ENCODE measurements at regions not wholly inside any gene's neighbourhood (a gene's known extent, or its start where the extent isn't known, plus 50 kb on each side); places are given as distances from the start of the nearest gene placed in this dataset.

- Histone ChIP-seq H4K20me1 (replicated peaks; ENCODE audit: control insufficient read depth, extremely low read depth, insufficient read depth, low read length) (no peaks in the 10 kb centered on the region), H3K36me3 (ENCODE audit: control insufficient read depth in 2 of 2, extremely low read depth in 1 of 2, insufficient read depth in 2 of 2, low read length in 2 of 2) (no peaks in the 10 kb centered on the region), H3K79me2 (ENCODE audit: control insufficient read depth, insufficient read depth, low read length) (no peaks in the 10 kb centered on the region), H3K4me3 (replicated peaks in 1 of 3; ENCODE audit: insufficient read depth in 1 of 3, low read depth in 1 of 3, low read length in 3 of 3) (no peak overlapping the region), H3K27me3 (ENCODE audit: control insufficient read depth in 2 of 2, insufficient read depth in 2 of 2, low read length in 2 of 2) (no peaks in the 10 kb centered on the region), H2AFZ (ENCODE audit: low read depth, low read length) (no peak overlapping the region), H3K9ac (replicated peaks; ENCODE audit: extremely low read depth, insufficient read depth, low read length) (no peak overlapping the region), H3K27ac (ENCODE audit: insufficient read depth, low read depth, low read length) (no peak overlapping the region), H3K9me3 (replicated peaks; ENCODE audit: control insufficient read depth, insufficient read depth, low read length) (no peaks in the 10 kb centered on the region), H3K4me2 (ENCODE audit: insufficient read depth, low read length) (no peak overlapping the region), H3K9me1 (replicated peaks; ENCODE audit: control insufficient read depth, extremely low read depth, insufficient read depth, low read length) (no peaks in the 10 kb centered on the region), H3K4me1 (ENCODE audit: control insufficient read depth, extremely low read depth, insufficient read depth, low read length) (no peaks in the 10 kb centered on the region)
- no peak for FAIRE-seq
- no TSS peak for BruUV-seq (replicated peaks)
- ChIA-PET POLR2A (no interaction called here), CTCF (no interaction called here)
- intact Hi-C loops (cut with micrococcal nuclease) = no loop called here
- TF ChIP-seq EZH2 (IDR thresholded peaks at IDR 0.05; ENCODE audit: borderline replicate concordance, low read depth, low read length, severe bottlenecking) = no peak
- TF ChIP-seq CTCF (IDR thresholded peaks at IDR 0.05; ENCODE audit: extremely low read depth in 1 of 2, insufficient read depth in 1 of 2, low read depth in 1 of 2, low read length in 2 of 2) = no peak
- no peak for TF ChIP-seq GATA2 (IDR thresholded peaks at IDR 0.05; ENCODE audit: insufficient read depth, insufficient read length, low read depth, low read length)
- no peak for TF ChIP-seq JUN (IDR thresholded peaks at IDR 0.05; ENCODE audit: borderline replicate concordance, insufficient read depth, insufficient read length, low read depth)
- no peak for TF ChIP-seq POLR2A (IDR thresholded peaks at IDR 0.05; ENCODE audit: low read depth, low read length)
- no peak for TF ChIP-seq MYC (IDR thresholded peaks at IDR 0.05; ENCODE audit: low read depth, low read length)
- no peak for TF ChIP-seq POLR2AphosphoS5 (IDR thresholded peaks at IDR 0.05; ENCODE audit: insufficient read depth, low read depth, low read length)
- no peak for TF ChIP-seq FOS (IDR thresholded peaks at IDR 0.05; ENCODE audit: borderline replicate concordance, insufficient read depth, low read length)
- TF ChIP-seq MAX (IDR thresholded peaks at IDR 0.05; ENCODE audit: insufficient read depth, insufficient read length) = no peak
- DNase-seq (ENCODE audit: low read depth, low spot score) = no peak
- dilution Hi-C loops (cut with MboI; ENCODE audit: extremely low pct_ligation_motif_present, low sequenced_read_pairs) = no loop called here
Observed at GRCh38 chr4:19838858-19839257, 412.8 kb upstream of the SLIT2 start.

Measured in endothelial cell of umbilical vein (primary cell).